ENCODE measurements at regions not wholly inside any gene's neighbourhood (a gene's known extent, or its start where the extent isn't known, plus 50 kb on each side); places are given as distances from the start of the nearest gene placed in this dataset.
"Not testable (repeated sequence)": the region's sequence is repeated elsewhere in the genome, so short reads cannot be mapped to it uniquely, and the experiment has no call there.

GRCh38 chr17:61539728-61540127 lies 51.3 kb downstream of the NACA2 start:
- WGBS (ENCODE audit: low lambda C conversion rate) = 86% methylated on average over 2 of the region's 2 CpGs
- intact Hi-C loops (cut with micrococcal nuclease; ENCODE audit: unreplicated experiment); H2AFZ ChIP-seq (ENCODE audit: low read length); H3K4me2 ChIP-seq (ENCODE audit: low read depth, low read length); in situ Hi-C loops (cut with HindIII; ENCODE audit: extremely low pct_ligation_motif_present, low pct_unique_long_range_greater_than_20kb); H3K4me1 ChIP-seq (ENCODE audit: insufficient read depth, low read length); ATAC-seq; H3K4me3 ChIP-seq (replicated peaks in 1 of 3; ENCODE audit: insufficient read depth in 1 of 3, low read depth in 2 of 3, low read length in 3 of 3); BruUV-seq (replicated peaks); H3K9ac ChIP-seq (ENCODE audit: insufficient read depth, low read depth, low read length); H4K20me1 ChIP-seq (ENCODE audit: insufficient read depth, low read length); DNase-seq (ENCODE audit: low spot score); CTCF ChIA-PET (ENCODE audit: low intra/inter-chr PET ratio, low total read pairs); FAIRE-seq; POLR2A ChIA-PET; H3K36me3 ChIP-seq (replicated peaks in 1 of 2; ENCODE audit: control insufficient read depth in 1 of 2, insufficient read depth in 2 of 2, low read length in 2 of 2); H3K79me2 ChIP-seq (ENCODE audit: insufficient read depth, low read length); H3K27ac ChIP-seq (ENCODE audit: extremely low read length, insufficient read depth, low read length); H3K27me3 ChIP-seq (ENCODE audit: control insufficient read depth in 1 of 2, insufficient read depth in 2 of 2, low read length in 2 of 2): not testable (repeated sequence)
- peaks cover 12% of the 10 kb centered on the region for H3K9me3 ChIP-seq (ENCODE audit: low read length)

GRCh38 chr17:61538480-61538879 lies 52.5 kb downstream of the NACA2 start:
- ATAC-seq = no peak
- no peaks in the 10 kb centered on the region for H3K79me2 ChIP-seq (ENCODE audit: insufficient read depth, low read length)
- no peak overlapping the region for H3K27ac ChIP-seq (ENCODE audit: extremely low read length, insufficient read depth, low read length)
- H3K4me1 ChIP-seq (ENCODE audit: insufficient read depth, low read length) = no peaks in the 10 kb centered on the region
- POLR2A ChIA-PET = no interaction called here
- H3K4me3 ChIP-seq (replicated peaks in 1 of 3; ENCODE audit: insufficient read depth in 1 of 3, low read depth in 2 of 3, low read length in 3 of 3) = no peak overlapping the region
- no peak for FAIRE-seq
- H3K9me3 ChIP-seq (ENCODE audit: low read length) = peaks cover 12% of the 10 kb centered on the region
- H3K27me3 ChIP-seq (ENCODE audit: control insufficient read depth in 1 of 2, insufficient read depth in 2 of 2, low read length in 2 of 2) = no peaks in the 10 kb centered on the region
- no peaks in the 10 kb centered on the region for H4K20me1 ChIP-seq (ENCODE audit: insufficient read depth, low read length)
- TF ChIP-seq MEIS1 (CRISPR knock-in tag; IDR thresholded peaks at IDR 0.05; ENCODE audit: borderline replicate concordance) (no peak), MIER2 (CRISPR knock-in tag; IDR thresholded peaks at IDR 0.05) (no peak)
- in situ Hi-C loops (cut with HindIII; ENCODE audit: extremely low pct_ligation_motif_present, low pct_unique_long_range_greater_than_20kb) (no loop called here), intact Hi-C loops (cut with micrococcal nuclease; ENCODE audit: unreplicated experiment) (no loop called here)
- no peaks in the 10 kb centered on the region for H3K36me3 ChIP-seq (replicated peaks in 1 of 2; ENCODE audit: control insufficient read depth in 1 of 2, insufficient read depth in 2 of 2, low read length in 2 of 2)
- no peak overlapping the region for H3K4me2 ChIP-seq (ENCODE audit: low read depth, low read length)
- CTCF ChIA-PET (ENCODE audit: low intra/inter-chr PET ratio, low total read pairs) = no interaction called here
- H2AFZ ChIP-seq (ENCODE audit: low read length) = peak overlapping the region; percentile 11
- no peak overlapping the region for H3K9ac ChIP-seq (ENCODE audit: insufficient read depth, low read depth, low read length)
- no peak for DNase-seq (ENCODE audit: low spot score)
- no TSS peak for BruUV-seq (replicated peaks)

- CTCF ChIA-PET (ENCODE audit: low intra/inter-chr PET ratio, low total read pairs) = no interaction called here
- peaks cover 12% of the 10 kb centered on the region for H3K9me3 ChIP-seq (ENCODE audit: low read length)
- H3K4me2 ChIP-seq (ENCODE audit: low read depth, low read length) = no peak overlapping the region
- no peaks in the 10 kb centered on the region for H3K27me3 ChIP-seq (ENCODE audit: control insufficient read depth in 1 of 2, insufficient read depth in 2 of 2, low read length in 2 of 2)
- H4K20me1 ChIP-seq (ENCODE audit: insufficient read depth, low read length) = no peaks in the 10 kb centered on the region
- no peak overlapping the region for H2AFZ ChIP-seq (ENCODE audit: low read length)
- in situ Hi-C loops (cut with HindIII; ENCODE audit: extremely low pct_ligation_motif_present, low pct_unique_long_range_greater_than_20kb) = no loop called here
- peaks cover 9% of the 10 kb centered on the region; the same call in 1 of the 2 replicates for H3K4me1 ChIP-seq (ENCODE audit: insufficient read depth, low read length)
- ATAC-seq = no peak
- no peak overlapping the region for H3K4me3 ChIP-seq (replicated peaks in 1 of 3; ENCODE audit: insufficient read depth in 1 of 3, low read depth in 2 of 3, low read length in 3 of 3)
- no peak for TF ChIP-seq SRSF9 (IDR thresholded peaks at IDR 0.05; ENCODE audit: borderline replicate concordance, insufficient read depth, low read depth, low read length, poor library complexity, severe bottlenecking)
- TF ChIP-seq CEBPB (IDR thresholded peaks at IDR 0.05; ENCODE audit: borderline replicate concordance, low read depth, low read length) = no peak
- no peak for TF ChIP-seq NFIC (IDR thresholded peaks at IDR 0.05; ENCODE audit: low read length)
- no peak for TF ChIP-seq HNF4G (IDR thresholded peaks at IDR 0.05; ENCODE audit: borderline replicate concordance, low read depth, low read length)
- no peak for TF ChIP-seq HNF4G (CRISPR knock-in tag; IDR thresholded peaks at IDR 0.05; ENCODE audit: borderline replicate concordance, low read depth)
- TF ChIP-seq SUZ12 (IDR thresholded peaks at IDR 0.05; ENCODE audit: low read depth, low read length) = no peak
- no peak for TF ChIP-seq ZNF605 (CRISPR knock-in tag; IDR thresholded peaks at IDR 0.05)
- TF ChIP-seq ZNF3 (CRISPR knock-in tag; IDR thresholded peaks at IDR 0.05) = no peak
- 64% methylated on average over 8 of the region's 8 CpGs for WGBS (ENCODE audit: low lambda C conversion rate)
- POLR2A ChIA-PET = no interaction called here
- FAIRE-seq = no peak
- no TSS peak for BruUV-seq (replicated peaks)
- DNase-seq (ENCODE audit: low spot score) = no peak
- H3K36me3 ChIP-seq (replicated peaks in 1 of 2; ENCODE audit: control insufficient read depth in 1 of 2, insufficient read depth in 2 of 2, low read length in 2 of 2) = no peaks in the 10 kb centered on the region
- H3K9ac ChIP-seq (ENCODE audit: insufficient read depth, low read depth, low read length) = no peak overlapping the region
- no peaks in the 10 kb centered on the region for H3K79me2 ChIP-seq (ENCODE audit: insufficient read depth, low read length)
- intact Hi-C loops (cut with micrococcal nuclease; ENCODE audit: unreplicated experiment) = no loop called here
- no peak overlapping the region for H3K27ac ChIP-seq (ENCODE audit: extremely low read length, insufficient read depth, low read length)
Observed at GRCh38 chr17:61537264-61537771, 53.7 kb downstream of the NACA2 start.
